Spleen (tissue), 7 donors: ENCODE measurements at regions not wholly inside any gene's neighbourhood (a gene's known extent, or its start where the extent isn't known, plus 50 kb on each side); places are given as distances from the start of the nearest gene placed in this dataset.

ENCODE experiments used
- POLR2AphosphoS5 ChIP-seq, 3 donors: sonication (generic); formaldehyde crosslinking; IDR thresholded peaks; one replicate each; pipeline ENCODE4 v1.5.1; 2017; ENCODE audit warnings: antibody characterized with exemption in 3 of 3
- TF ChIP-seq, protein P1 (sequence below), 11 experiments: fragments of 200-600 bp in 7 of 11; fragments of 450-650 bp in 4 of 11; sonication (generic) in 4 of 11; IDR thresholded peaks in 8 of 11; conservative IDR thresholded peaks in 3 of 11; 1 replicate in 7 of 11; 2 replicates in 4 of 11; pipeline versions ENCODE4 v1.4.0 to v1.8.0; 2016 to 2021; ENCODE audit warnings: antibody characterized with exemption in 11 of 11, inconsistent platforms in 4 of 11, mild to moderate bottlenecking in 1 of 11
- donor health status: DM: no; HTN: no; CAD: no; lungs with moderate emphysema.
- donor health status: DM: no; HTN: no; CAD: no.
- donor health status: DM: no; HTN: no; CAD: no.

- TF ChIP-seq, protein P1, sequence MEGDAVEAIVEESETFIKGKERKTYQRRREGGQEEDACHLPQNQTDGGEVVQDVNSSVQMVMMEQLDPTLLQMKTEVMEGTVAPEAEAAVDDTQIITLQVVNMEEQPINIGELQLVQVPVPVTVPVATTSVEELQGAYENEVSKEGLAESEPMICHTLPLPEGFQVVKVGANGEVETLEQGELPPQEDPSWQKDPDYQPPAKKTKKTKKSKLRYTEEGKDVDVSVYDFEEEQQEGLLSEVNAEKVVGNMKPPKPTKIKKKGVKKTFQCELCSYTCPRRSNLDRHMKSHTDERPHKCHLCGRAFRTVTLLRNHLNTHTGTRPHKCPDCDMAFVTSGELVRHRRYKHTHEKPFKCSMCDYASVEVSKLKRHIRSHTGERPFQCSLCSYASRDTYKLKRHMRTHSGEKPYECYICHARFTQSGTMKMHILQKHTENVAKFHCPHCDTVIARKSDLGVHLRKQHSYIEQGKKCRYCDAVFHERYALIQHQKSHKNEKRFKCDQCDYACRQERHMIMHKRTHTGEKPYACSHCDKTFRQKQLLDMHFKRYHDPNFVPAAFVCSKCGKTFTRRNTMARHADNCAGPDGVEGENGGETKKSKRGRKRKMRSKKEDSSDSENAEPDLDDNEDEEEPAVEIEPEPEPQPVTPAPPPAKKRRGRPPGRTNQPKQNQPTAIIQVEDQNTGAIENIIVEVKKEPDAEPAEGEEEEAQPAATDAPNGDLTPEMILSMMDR (IDR thresholded peaks at IDR 0.05 in 8 of 11, conservative IDR thresholded peaks at IDR 0.05 in 3 of 11), result no peak
- no peak for TF ChIP-seq POLR2AphosphoS5 (IDR thresholded peaks at IDR 0.05)
Observed at GRCh38 chr9:89252651-89253267, 58.2 kb upstream of the CKS2 start.
